Fibroblast of mammary gland (primary cell): ENCODE measurements at regions not wholly inside any gene's neighbourhood (a gene's known extent, or its start where the extent isn't known, plus 50 kb on each side); places are given as distances from the start of the nearest gene placed in this dataset.

Experiments used
- DNase-seq: peaks from one replicate; pipeline ENCODE4 v3.0.0-alpha.2; 2010; ENCODE audit warnings: low read depth
- H3K4me3 ChIP-seq: 2 replicates; pipeline ENCODE4 v1.5.1; 2011; ENCODE audit warnings: low read depth, mild to moderate bottlenecking, low read length, moderate library complexity; ENCODE audit not compliant: control insufficient read depth
- TF ChIP-seq, protein P1 (sequence below): conservative IDR thresholded peaks from 2 replicates; pipeline ENCODE4 v1.5.1; 2011; ENCODE audit warnings: low read depth, low read length, inconsistent platforms; ENCODE audit not compliant: control insufficient read depth, insufficient read depth

DNA sequence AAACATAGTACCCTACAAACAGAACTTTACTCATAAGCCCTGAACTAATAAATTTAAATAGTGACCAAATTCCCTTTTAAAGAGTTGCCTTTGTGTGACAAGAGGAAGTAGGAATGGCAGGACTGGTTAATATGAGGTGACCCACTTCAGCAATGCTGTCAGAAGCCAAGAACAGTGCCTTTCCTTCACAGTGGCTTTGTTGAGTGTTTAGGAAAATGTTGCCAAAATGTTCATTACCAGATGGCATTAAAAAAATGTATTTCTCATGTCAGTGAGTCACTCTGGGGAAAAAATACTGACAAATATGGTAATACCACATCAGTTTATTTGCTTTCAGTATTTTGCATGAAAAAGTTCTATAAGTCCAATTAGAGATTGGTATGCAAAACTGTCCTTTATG lies 103.3 kb downstream of the DIRAS2 start:
- TF ChIP-seq, protein P1, sequence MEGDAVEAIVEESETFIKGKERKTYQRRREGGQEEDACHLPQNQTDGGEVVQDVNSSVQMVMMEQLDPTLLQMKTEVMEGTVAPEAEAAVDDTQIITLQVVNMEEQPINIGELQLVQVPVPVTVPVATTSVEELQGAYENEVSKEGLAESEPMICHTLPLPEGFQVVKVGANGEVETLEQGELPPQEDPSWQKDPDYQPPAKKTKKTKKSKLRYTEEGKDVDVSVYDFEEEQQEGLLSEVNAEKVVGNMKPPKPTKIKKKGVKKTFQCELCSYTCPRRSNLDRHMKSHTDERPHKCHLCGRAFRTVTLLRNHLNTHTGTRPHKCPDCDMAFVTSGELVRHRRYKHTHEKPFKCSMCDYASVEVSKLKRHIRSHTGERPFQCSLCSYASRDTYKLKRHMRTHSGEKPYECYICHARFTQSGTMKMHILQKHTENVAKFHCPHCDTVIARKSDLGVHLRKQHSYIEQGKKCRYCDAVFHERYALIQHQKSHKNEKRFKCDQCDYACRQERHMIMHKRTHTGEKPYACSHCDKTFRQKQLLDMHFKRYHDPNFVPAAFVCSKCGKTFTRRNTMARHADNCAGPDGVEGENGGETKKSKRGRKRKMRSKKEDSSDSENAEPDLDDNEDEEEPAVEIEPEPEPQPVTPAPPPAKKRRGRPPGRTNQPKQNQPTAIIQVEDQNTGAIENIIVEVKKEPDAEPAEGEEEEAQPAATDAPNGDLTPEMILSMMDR, result no peak
- H3K4me3 ChIP-seq, result no peak overlapping the region
- no peak for DNase-seq

DNA sequence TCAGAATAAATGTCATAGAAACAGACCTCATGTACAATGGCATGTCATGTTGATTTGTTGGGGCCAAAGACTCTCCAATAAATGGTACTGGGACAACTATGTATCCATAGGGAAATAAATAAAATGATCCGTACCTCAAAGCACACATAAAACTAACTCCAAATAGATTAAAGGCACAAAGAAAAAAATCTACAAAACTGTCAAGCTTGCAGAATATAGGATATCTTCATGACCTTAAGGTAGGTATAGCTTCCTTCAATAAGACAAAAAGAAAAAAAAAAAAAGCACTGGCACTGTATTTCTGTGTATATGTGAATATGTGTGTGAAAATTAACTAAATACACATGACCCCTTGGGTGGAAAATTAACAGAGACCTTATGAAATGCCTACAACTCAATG lies 101.9 kb downstream of the DIRAS2 start:
- no peak for DNase-seq
- H3K4me3 ChIP-seq, result no peak overlapping the region

DNA sequence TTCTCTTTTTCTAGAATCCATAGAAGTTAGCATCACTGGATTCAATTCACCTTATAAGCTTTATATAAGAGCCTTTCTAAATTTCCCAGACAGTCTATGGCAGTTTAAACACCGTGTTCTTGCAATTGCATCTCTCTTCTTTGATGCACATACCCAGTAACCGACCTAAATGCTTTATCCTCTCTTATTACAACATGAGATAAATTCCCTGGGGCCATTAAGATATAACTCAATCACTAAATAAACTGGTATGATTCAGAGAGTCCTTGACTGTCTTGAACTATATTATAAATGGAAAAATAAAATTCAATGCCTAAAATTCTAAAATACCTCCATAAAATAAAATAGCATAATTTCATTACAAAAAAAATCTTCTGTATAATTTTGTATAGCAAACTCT lies 98.1 kb downstream of the DIRAS2 start:
- DNase-seq, result no peak
- H3K4me3 ChIP-seq, result no peak overlapping the region
- TF ChIP-seq, protein P1, result no peak

More for the DNA sequence above, 101.9 kb downstream of the DIRAS2 start:
- TF ChIP-seq, protein P1, result no peak

DNA sequence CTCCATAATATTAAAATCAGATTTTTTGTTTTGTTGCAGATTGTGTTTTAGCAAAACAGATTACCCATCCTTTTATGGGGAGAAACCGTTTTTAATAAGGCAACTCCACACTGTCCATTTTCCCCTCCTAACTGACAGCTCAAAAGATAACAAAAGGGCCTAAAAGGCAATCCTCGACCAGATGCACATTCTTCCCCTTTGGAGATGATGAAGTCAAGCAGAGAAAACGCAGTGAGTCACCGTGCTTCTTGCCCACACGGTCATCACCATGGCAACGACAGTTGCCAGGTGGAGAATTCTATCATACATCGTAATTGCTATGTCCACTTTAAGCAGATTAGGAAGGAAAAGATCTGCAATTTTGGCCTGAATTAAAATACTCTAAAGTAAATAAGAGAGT lies 96.4 kb downstream of the DIRAS2 start:
- TF ChIP-seq, protein P1, result no peak
- H3K4me3 ChIP-seq, result no peak overlapping the region
- DNase-seq, result peak; percentile 65

DNA sequence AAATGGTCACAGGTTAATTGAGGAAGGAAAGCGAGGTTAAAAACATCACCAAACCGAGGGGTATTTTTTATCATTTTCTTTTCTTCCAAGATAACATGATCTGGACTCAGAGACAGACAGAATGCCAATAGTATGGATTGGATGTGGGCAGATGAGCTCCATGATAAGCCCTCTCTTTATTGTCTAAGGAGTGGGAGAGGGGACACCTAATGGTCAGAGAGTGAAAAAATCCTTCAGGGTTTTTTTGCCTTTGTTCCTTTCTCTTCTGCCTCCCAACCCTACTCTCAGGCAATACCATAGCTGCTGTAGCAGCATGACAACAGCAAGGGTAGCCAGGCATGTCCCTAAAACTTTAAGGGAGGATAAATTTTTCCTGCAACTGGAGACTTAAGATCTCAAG lies 94.7 kb downstream of the DIRAS2 start:
- TF ChIP-seq, protein P1, result no peak
- DNase-seq, result no peak
- H3K4me3 ChIP-seq, result no peak overlapping the region

DNA sequence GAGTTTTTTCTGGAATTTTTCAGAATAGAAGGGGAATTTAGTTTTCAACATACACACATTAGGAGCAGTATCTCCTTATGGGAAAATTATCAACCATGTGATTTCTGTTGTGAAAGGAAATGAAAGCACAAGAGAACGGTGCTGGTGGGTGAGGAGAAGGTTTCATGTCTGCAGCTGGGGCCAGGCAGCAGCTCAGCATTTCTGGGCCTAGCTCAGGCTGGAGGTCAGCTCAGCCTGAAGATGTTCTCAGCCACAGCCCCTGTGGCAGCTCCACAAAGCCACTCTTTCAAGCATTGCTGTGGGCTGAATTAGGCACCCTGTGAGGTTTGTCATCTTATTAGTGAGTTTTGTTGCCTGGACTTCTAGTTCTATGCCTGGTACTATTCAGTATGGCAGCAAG lies 90.3 kb downstream of the DIRAS2 start:
- TF ChIP-seq, protein P1, result no peak
- H3K4me3 ChIP-seq, result no peak overlapping the region
- no peak for DNase-seq
